GM12873 (cell line): ENCODE measurements at regions not wholly inside any gene's neighbourhood (a gene's known extent, or its start where the extent isn't known, plus 50 kb on each side); places are given as distances from the start of the nearest gene placed in this dataset.

ENCODE experiments used
- TF ChIP-seq, protein P1 (sequence below): IDR thresholded peaks from 2 replicates; pipeline ENCODE4 v1.5.1; 2012; ENCODE audit warnings: low read depth, mild to moderate bottlenecking, moderate library complexity, low read length, control low read depth; ENCODE audit not compliant: insufficient read depth; ENCODE audit errors: missing control alignments

DNA sequence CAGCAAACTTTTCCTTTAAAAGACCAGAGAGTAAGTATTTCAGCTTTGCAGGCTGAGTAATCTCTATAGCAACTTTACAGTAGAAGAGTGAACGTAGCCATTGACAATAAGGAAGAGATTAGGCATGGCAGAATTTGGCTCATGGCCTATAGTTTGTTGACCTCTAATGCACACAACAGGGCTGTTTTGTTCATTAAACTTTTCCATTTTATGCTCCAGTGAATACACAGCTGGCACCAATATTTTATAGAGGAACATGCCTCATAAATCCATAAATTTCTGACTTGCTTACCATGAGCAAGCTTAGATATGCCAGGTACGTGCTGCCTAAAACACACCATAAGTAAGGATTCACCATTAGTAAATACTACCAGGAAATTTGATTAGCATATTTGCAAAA is 609.0 kb upstream of the STXBP6 start:
- TF ChIP-seq, protein P1, sequence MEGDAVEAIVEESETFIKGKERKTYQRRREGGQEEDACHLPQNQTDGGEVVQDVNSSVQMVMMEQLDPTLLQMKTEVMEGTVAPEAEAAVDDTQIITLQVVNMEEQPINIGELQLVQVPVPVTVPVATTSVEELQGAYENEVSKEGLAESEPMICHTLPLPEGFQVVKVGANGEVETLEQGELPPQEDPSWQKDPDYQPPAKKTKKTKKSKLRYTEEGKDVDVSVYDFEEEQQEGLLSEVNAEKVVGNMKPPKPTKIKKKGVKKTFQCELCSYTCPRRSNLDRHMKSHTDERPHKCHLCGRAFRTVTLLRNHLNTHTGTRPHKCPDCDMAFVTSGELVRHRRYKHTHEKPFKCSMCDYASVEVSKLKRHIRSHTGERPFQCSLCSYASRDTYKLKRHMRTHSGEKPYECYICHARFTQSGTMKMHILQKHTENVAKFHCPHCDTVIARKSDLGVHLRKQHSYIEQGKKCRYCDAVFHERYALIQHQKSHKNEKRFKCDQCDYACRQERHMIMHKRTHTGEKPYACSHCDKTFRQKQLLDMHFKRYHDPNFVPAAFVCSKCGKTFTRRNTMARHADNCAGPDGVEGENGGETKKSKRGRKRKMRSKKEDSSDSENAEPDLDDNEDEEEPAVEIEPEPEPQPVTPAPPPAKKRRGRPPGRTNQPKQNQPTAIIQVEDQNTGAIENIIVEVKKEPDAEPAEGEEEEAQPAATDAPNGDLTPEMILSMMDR, result no peak

DNA sequence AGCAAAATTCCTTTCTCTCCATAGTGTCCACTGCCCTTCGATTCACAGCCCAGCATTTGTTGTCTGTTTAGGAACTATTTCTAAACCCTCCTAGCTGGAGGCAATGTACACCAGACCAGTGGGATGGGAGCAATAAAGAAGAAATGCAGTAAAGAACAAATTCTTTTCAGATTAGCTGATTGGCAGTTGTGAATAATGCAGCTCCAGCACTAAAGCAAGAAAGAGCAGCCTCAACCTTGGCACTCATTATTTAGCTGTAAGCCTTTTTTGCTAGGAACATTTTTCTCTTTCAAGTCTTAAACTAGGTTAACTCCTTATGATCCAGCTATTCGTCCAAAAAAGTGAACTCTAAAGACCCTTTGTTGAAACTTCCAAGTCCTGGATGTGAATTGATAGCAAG is 580.5 kb upstream of the STXBP6 start:
- TF ChIP-seq, protein P1, result no peak

DNA sequence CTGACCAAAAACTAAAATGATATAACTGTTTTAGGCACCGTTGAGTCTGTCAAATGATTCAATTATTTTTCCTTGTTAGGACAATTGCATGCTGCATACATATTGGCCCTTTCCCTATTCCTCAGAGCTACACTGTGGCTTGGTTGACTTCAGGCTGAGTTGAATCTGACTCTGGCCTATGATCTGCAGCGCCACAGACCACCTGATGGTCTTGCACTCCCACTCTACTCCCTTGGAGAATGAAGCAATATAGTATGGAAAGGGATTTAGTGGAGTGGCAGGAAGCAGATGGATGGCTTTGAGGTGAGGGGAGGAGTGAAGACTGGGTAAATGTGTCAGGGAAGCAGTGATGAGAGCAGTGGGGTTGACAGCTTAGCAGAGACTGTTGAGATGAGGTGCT is 579.0 kb upstream of the STXBP6 start:
- TF ChIP-seq, protein P1, result no peak

DNA sequence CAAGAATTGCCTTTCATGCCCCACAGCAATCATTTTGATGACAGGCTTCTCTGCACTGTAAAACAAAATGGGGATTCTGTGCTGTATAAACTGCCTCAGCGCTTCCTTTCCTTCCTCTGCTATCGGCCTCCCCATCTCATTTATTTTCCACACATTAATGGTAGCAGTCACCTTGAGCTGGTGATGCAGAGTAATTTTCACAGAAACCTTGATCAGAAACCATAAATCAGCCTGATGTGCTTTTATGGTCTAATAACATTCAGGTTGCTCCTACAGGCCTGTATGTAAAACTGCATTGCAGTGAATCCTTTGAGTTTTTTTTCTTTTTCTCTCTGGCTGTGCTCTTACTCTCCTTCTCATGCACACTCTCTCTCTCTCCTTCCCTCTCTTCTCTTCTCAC is 578.4 kb upstream of the STXBP6 start:
- TF ChIP-seq, protein P1, result no peak

DNA sequence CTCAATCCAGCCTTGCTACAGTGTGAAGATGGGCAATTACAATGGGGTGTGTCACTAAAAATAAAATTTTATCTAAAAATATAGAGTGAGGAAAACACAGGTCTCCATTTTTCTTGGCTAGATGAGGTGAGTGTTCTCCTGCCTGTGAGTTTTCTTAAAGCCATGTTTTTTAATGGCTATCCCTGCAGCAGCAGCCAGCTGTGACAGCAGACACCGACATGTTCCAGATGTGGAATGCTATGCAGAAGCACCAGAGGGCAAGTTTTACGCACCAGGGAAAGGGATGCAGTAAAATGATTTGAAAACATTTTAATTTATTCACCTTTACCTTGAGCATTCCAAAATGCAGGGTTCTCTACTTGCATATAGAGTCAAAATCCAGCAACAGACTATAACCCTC is 577.0 kb upstream of the STXBP6 start:
- TF ChIP-seq, protein P1, result no peak

DNA sequence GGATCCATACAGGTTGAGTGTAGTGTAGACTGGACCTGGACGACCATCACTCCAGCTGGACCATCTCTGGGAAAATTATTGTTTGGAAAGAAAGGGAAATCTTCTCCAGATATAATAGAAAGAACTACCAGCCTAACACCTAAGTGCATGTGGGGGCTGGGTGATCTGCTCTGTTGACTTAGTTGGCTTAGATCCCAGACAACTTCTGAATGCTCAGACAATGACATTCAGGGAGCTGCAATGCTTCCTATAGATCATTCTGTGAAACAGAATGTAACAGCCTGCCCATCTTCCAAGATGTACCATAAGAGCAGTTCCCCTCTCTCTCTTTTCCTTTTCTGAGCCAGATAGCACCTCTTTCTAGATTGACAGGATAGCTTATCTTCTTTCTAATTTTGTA is 572.8 kb upstream of the STXBP6 start:
- TF ChIP-seq, protein P1, result no peak

DNA sequence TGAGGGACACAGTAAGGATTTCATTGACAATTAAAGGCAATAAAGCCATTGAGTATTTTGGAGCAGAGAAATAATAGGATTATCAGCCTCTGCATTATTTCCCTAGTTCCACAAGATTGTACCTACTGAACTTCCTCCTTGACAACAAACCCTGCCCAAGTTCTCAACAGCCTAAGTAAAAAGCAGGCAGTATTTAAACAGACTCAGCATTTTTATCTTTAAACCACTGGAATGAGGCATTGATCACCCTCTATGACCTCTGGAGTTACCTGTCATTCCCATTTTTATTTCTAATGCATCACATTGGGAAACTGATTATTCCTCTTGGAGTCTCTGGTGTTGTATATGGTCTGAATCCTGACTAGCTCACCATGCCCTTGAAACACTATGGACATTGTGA is 570.6 kb upstream of the STXBP6 start:
- TF ChIP-seq, protein P1, result no peak

DNA sequence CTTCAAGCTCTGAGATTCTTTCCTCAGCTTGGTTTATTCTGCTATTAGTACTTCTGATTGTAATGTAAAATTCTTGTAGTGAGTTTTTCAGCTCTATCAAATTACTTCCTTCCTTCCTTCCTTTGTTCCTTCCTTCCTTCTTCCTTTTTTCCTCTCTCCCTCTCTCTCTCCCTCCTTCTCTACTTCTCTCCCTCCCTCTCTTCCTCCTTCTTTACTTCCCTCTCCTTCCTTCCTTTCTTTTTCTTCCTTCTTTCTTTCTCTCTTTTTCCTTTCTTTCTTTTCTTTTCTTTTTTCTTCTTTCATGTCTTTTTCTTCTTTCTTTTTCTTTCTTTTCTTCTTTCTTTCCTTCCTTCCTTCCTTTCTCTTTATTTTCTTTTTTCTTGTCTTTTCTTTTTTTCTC is 565.2 kb upstream of the STXBP6 start:
- TF ChIP-seq, protein P1, result no peak
